ENCODE measurements at regions not wholly inside any gene's neighbourhood (a gene's known extent, or its start where the extent isn't known, plus 50 kb on each side); places are given as distances from the start of the nearest gene placed in this dataset.
A peak's percentile ranks its signal among the peaks of the same experiment; 100 is the strongest.

- no peaks in the 10 kb centered on the region for H3K9me3 ChIP-seq (ENCODE audit: control insufficient read depth in 3 of 3, low read length in 3 of 3)
- peaks cover 0 to 17% (median 10%) of the 10 kb centered on the region in 3 donors for H3K4me1 ChIP-seq (ENCODE audit: control insufficient read depth in 3 of 3, insufficient read depth in 3 of 3, low read length in 3 of 3)
- peak overlapping the region in 1 of 3 donors; percentile 9 for H3K4me3 ChIP-seq (ENCODE audit: low read length in 3 of 3)
- H3K9ac ChIP-seq (ENCODE audit: low read depth in 1 of 3, low read length in 3 of 3), result no peak overlapping the region
- peaks cover 0 to 19% (median 7%) of the 10 kb centered on the region in 3 donors for H3K27me3 ChIP-seq (ENCODE audit: control insufficient read depth in 3 of 3, insufficient read depth in 3 of 3, low read length in 3 of 3)
- H3K27ac ChIP-seq (ENCODE audit: low read depth, low read length), result no peak overlapping the region
- H3K36me3 ChIP-seq (ENCODE audit: control insufficient read depth in 3 of 3, insufficient read depth in 3 of 3, low read length in 3 of 3), result no peaks in the 10 kb centered on the region
These were observed 174.5 kb upstream of the NTM start for GRCh38 chr11:131195661-131196517.

DNA sequence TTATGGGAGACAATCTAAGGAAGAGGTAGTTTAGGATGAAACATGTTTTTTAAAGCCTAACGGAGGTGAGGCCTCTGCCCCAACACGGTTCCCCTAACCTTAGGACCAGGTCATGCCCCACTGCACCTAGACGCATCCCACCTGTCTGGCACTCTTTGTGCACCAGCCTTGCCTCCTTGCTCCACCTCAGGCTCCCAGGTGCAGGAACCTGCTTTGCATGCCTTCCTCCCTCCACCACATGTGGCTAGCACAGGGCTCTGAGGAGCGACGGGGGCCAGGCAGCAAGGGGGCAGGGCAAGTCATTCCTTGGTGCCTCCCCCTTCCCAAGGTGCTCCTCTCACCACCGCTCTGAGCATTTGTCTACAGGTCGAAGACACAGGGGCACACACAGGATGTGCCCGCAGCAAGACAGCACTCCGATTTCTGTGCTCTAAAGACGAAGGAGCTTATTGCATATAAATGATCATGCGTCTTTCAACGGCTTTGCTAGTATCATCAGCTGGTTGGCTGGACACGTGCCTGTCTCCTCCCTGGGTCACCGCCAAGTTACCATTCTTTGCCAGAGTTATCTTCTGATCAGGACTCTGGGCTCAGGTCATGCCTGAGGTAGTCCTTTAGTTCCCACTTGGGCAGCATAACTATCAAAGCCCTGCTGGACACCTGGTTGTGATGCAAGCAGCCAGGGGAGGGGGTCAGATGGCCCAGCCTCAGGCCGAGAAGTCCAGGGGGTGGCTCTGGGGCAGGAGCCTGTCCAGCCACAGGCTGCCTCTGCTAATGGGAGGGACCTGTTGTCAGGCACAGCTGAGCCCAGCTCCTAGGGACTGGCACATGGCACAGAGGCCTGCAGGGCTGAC is 172.0 kb upstream of the NTM start:
- Histone ChIP-seq H3K9ac (ENCODE audit: low read depth in 1 of 3, low read length in 3 of 3) (no peak overlapping the region), H3K4me1 (ENCODE audit: control insufficient read depth in 3 of 3, insufficient read depth in 3 of 3, low read length in 3 of 3) (peaks cover 0 to 17% (median 10%) of the 10 kb centered on the region in 3 donors), H3K36me3 (ENCODE audit: control insufficient read depth in 3 of 3, insufficient read depth in 3 of 3, low read length in 3 of 3) (no peaks in the 10 kb centered on the region), H3K9me3 (ENCODE audit: control insufficient read depth in 3 of 3, low read length in 3 of 3) (no peaks in the 10 kb centered on the region), H3K27ac (ENCODE audit: low read depth, low read length) (no peak overlapping the region), H3K27me3 (ENCODE audit: control insufficient read depth in 3 of 3, insufficient read depth in 3 of 3, low read length in 3 of 3) (peaks cover 0 to 19% (median 7%) of the 10 kb centered on the region in 3 donors), H3K4me3 (ENCODE audit: low read length in 3 of 3) (no peak overlapping the region)

DNA sequence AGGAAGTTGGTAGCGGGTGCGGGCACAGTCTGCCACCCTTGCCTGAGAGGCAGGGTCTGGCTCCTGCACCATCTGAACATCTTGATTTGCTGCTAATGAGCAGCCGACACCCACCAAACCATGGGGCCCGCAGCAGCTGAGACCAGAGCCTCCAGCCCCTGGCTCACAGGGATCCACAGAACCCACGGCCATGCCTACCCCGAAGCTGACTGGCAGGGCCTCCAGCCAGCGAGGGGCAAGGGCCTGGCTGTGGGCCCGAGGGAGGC is 171.5 kb upstream of the NTM start:
- Histone ChIP-seq H3K36me3 (ENCODE audit: control insufficient read depth in 3 of 3, insufficient read depth in 3 of 3, low read length in 3 of 3) (no peaks in the 10 kb centered on the region), H3K4me1 (ENCODE audit: control insufficient read depth in 3 of 3, insufficient read depth in 3 of 3, low read length in 3 of 3) (peaks cover 0 to 17% (median 10%) of the 10 kb centered on the region in 3 donors)

GRCh38 chr11:131201674-131202073 is 168.7 kb upstream of the NTM start:
- H3K4me3 ChIP-seq (ENCODE audit: low read length in 3 of 3), result no peak overlapping the region
- no peaks in the 10 kb centered on the region for H3K36me3 ChIP-seq (ENCODE audit: control insufficient read depth in 3 of 3, insufficient read depth in 3 of 3, low read length in 3 of 3)
- no peak overlapping the region for H3K27ac ChIP-seq (ENCODE audit: low read depth, low read length)
- no peak overlapping the region for H3K9ac ChIP-seq (ENCODE audit: low read depth in 1 of 3, low read length in 3 of 3)
- H3K9me3 ChIP-seq (ENCODE audit: control insufficient read depth in 3 of 3, low read length in 3 of 3), result no peaks in the 10 kb centered on the region
- peaks cover 0 to 23% (median 11%) of the 10 kb centered on the region in 3 donors for H3K27me3 ChIP-seq (ENCODE audit: control insufficient read depth in 3 of 3, insufficient read depth in 3 of 3, low read length in 3 of 3)
- peaks cover 0 to 10% (median 2%) of the 10 kb centered on the region in 3 donors for H3K4me1 ChIP-seq (ENCODE audit: control insufficient read depth in 3 of 3, insufficient read depth in 3 of 3, low read length in 3 of 3)

More for the DNA sequence above, 171.5 kb upstream of the NTM start:
- Histone ChIP-seq H3K9ac (ENCODE audit: low read depth in 1 of 3, low read length in 3 of 3) (no peak overlapping the region), H3K9me3 (ENCODE audit: control insufficient read depth in 3 of 3, low read length in 3 of 3) (no peaks in the 10 kb centered on the region), H3K27ac (ENCODE audit: low read depth, low read length) (no peak overlapping the region), H3K27me3 (ENCODE audit: control insufficient read depth in 3 of 3, insufficient read depth in 3 of 3, low read length in 3 of 3) (peaks cover 0 to 19% (median 7%) of the 10 kb centered on the region in 3 donors), H3K4me3 (ENCODE audit: low read length in 3 of 3) (no peak overlapping the region)

- H3K4me1 ChIP-seq (ENCODE audit: control insufficient read depth in 3 of 3, insufficient read depth in 3 of 3, low read length in 3 of 3), result no peaks in the 10 kb centered on the region
- H3K9me3 ChIP-seq (ENCODE audit: control insufficient read depth in 3 of 3, low read length in 3 of 3), result no peaks in the 10 kb centered on the region
- no peak overlapping the region for H3K27ac ChIP-seq (ENCODE audit: low read depth, low read length)
- peaks cover 0 to 16% (median 11%) of the 10 kb centered on the region in 3 donors for H3K27me3 ChIP-seq (ENCODE audit: control insufficient read depth in 3 of 3, insufficient read depth in 3 of 3, low read length in 3 of 3)
- no peaks in the 10 kb centered on the region for H3K36me3 ChIP-seq (ENCODE audit: control insufficient read depth in 3 of 3, insufficient read depth in 3 of 3, low read length in 3 of 3)
- H3K4me3 ChIP-seq (ENCODE audit: low read length in 3 of 3), result no peak overlapping the region
- no peak overlapping the region for H3K9ac ChIP-seq (ENCODE audit: low read depth in 1 of 3, low read length in 3 of 3)
These were observed 167.4 kb upstream of the NTM start for GRCh38 chr11:131203040-131203439.

GRCh38 chr11:131204282-131204681 is 166.1 kb upstream of the NTM start:
- no peaks in the 10 kb centered on the region for H3K4me1 ChIP-seq (ENCODE audit: control insufficient read depth in 3 of 3, insufficient read depth in 3 of 3, low read length in 3 of 3)
- no peak overlapping the region for H3K9ac ChIP-seq (ENCODE audit: low read depth in 1 of 3, low read length in 3 of 3)
- no peaks in the 10 kb centered on the region for H3K9me3 ChIP-seq (ENCODE audit: control insufficient read depth in 3 of 3, low read length in 3 of 3)
- no peaks in the 10 kb centered on the region for H3K36me3 ChIP-seq (ENCODE audit: control insufficient read depth in 3 of 3, insufficient read depth in 3 of 3, low read length in 3 of 3)
- no peak overlapping the region for H3K4me3 ChIP-seq (ENCODE audit: low read length in 3 of 3)
- no peak overlapping the region for H3K27ac ChIP-seq (ENCODE audit: low read depth, low read length)
- peaks cover 0 to 9% (median 7%) of the 10 kb centered on the region in 3 donors for H3K27me3 ChIP-seq (ENCODE audit: control insufficient read depth in 3 of 3, insufficient read depth in 3 of 3, low read length in 3 of 3)

DNA sequence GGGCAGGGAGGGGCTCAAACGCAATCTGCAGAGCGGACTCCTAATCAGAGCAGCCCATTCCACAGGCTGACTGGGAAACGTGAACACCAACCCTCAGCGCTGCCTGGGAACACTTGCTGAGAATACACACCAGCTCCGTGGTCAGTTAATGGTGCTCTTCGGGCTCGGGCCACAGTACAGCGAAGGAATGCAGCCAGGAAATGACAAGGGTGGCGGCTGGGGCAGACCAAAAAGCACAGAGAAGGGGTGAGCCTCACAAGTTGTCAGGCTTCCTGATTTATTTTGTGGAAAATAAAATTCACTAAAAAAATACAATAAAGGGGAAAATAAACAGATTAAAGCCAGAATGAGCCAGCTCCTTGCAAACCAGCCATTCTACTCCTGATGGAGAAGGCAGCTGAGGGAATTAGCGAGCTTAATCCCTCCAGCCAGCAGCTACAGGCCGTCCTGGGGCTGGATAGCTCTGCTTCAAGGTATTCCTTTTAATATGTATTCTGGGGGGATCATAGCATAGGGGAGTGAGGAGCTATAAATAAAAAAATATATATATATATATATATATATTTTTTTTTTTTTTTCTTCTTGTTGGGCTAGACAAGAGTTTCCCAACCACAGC is 165.5 kb upstream of the NTM start:
- no peak overlapping the region for H3K27ac ChIP-seq (ENCODE audit: low read depth, low read length)
- no peak overlapping the region for H3K4me3 ChIP-seq (ENCODE audit: low read length in 3 of 3)
- H3K4me1 ChIP-seq (ENCODE audit: control insufficient read depth in 3 of 3, insufficient read depth in 3 of 3, low read length in 3 of 3), result no peaks in the 10 kb centered on the region
- H3K36me3 ChIP-seq (ENCODE audit: control insufficient read depth in 3 of 3, insufficient read depth in 3 of 3, low read length in 3 of 3), result no peaks in the 10 kb centered on the region
- peaks cover 0 to 7% (median 6%) of the 10 kb centered on the region in 3 donors for H3K27me3 ChIP-seq (ENCODE audit: control insufficient read depth in 3 of 3, insufficient read depth in 3 of 3, low read length in 3 of 3)
- no peak overlapping the region for H3K9ac ChIP-seq (ENCODE audit: low read depth in 1 of 3, low read length in 3 of 3)
- H3K9me3 ChIP-seq (ENCODE audit: control insufficient read depth in 3 of 3, low read length in 3 of 3), result no peaks in the 10 kb centered on the region

- Histone ChIP-seq H3K36me3 (ENCODE audit: control insufficient read depth in 3 of 3, insufficient read depth in 3 of 3, low read length in 3 of 3) (no peaks in the 10 kb centered on the region), H3K4me3 (ENCODE audit: low read length in 3 of 3) (no peak overlapping the region), H3K27ac (ENCODE audit: low read depth, low read length) (no peak overlapping the region), H3K9ac (ENCODE audit: low read depth in 1 of 3, low read length in 3 of 3) (no peak overlapping the region), H3K4me1 (ENCODE audit: control insufficient read depth in 3 of 3, insufficient read depth in 3 of 3, low read length in 3 of 3) (no peaks in the 10 kb centered on the region), H3K27me3 (ENCODE audit: control insufficient read depth in 3 of 3, insufficient read depth in 3 of 3, low read length in 3 of 3) (peaks cover 0 to 7% (median 4%) of the 10 kb centered on the region in 3 donors), H3K9me3 (ENCODE audit: control insufficient read depth in 3 of 3, low read length in 3 of 3) (no peaks in the 10 kb centered on the region)
These were observed 163.7 kb upstream of the NTM start for GRCh38 chr11:131206671-131207070.

DNA sequence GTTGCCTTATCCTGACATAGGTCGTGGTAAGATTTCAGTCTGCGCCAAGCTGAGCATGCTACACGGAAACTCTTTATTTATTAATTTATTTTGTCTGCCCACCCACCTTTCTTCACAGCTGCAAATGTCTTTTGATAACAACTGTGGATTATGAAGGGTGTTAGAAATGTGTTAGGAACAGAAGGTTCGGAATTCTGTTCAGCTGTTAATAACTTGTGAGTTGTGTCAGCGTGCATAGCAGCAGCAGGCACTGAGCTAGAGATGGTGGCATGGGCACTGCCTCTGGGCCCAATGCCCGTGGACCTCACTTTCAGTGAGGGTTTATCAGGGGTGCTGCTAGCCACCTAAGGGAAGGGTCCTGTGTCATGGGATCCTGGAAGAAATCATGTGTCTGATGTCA is 162.5 kb upstream of the NTM start:
- no peaks in the 10 kb centered on the region for H3K9me3 ChIP-seq (ENCODE audit: control insufficient read depth in 3 of 3, low read length in 3 of 3)
- H3K27me3 ChIP-seq (ENCODE audit: control insufficient read depth in 3 of 3, insufficient read depth in 3 of 3, low read length in 3 of 3), result peaks cover 0 to 7% (median 4%) of the 10 kb centered on the region in 3 donors
- H3K4me3 ChIP-seq (ENCODE audit: low read length in 3 of 3), result no peak overlapping the region
- no peak overlapping the region for H3K9ac ChIP-seq (ENCODE audit: low read depth in 1 of 3, low read length in 3 of 3)
- H3K36me3 ChIP-seq (ENCODE audit: control insufficient read depth in 3 of 3, insufficient read depth in 3 of 3, low read length in 3 of 3), result no peaks in the 10 kb centered on the region
- no peaks in the 10 kb centered on the region for H3K4me1 ChIP-seq (ENCODE audit: control insufficient read depth in 3 of 3, insufficient read depth in 3 of 3, low read length in 3 of 3)
- H3K27ac ChIP-seq (ENCODE audit: low read depth, low read length), result no peak overlapping the region

Data from skeletal muscle tissue (tissue), 3 donors.